Gastroesophageal sphincter (tissue), 2 donors: ENCODE measurements at regions not wholly inside any gene's neighbourhood (a gene's known extent, or its start where the extent isn't known, plus 50 kb on each side); places are given as distances from the start of the nearest gene placed in this dataset.

Experiments
- EP300 ChIP-seq: sonication (generic); formaldehyde crosslinking; IDR thresholded peaks from one replicate; pipeline ENCODE4 v1.6.1; 2017; ENCODE audit warnings: antibody characterized with exemption, mild to moderate bottlenecking
- POLR2A ChIP-seq, 2 donors: fragments of 450-650 bp; IDR thresholded peaks; one replicate each; pipeline ENCODE4 v1.6.1; 2017; ENCODE audit warnings: antibody characterized with exemption in 2 of 2, mild to moderate bottlenecking in 2 of 2, moderate library complexity in 1 of 2

DNA sequence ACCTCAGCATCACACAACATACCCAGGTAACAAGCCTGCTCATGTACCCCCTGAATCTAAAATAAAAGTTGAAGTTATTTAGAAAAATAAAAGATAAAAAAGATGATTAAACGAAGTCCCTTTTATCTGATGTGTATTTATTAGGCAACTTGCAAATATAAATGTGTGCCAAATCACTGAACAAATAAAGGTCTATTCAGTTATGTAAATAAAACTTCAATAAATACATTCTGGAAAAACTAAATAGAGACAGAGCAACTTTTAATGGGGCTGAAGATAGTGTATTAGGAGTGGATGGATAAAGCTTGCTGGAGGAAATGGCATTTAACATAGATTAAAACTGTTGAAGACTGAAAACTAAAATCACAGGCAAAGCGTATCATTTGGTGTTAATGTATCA lies 678.0 kb upstream of the GRM7 start:
- TF ChIP-seq EP300: no peak
- no peak for TF ChIP-seq POLR2A (IDR thresholded peaks at IDR 0.05)
